HG03175 (cell line): ENCODE measurements at regions not wholly inside any gene's neighbourhood (a gene's known extent, or its start where the extent isn't known, plus 50 kb on each side); places are given as distances from the start of the nearest gene placed in this dataset.
"Not testable (repeated sequence)": the region's sequence is repeated elsewhere in the genome, so short reads cannot be mapped to it uniquely, and the experiment has no call there.

Source experiments
- ATAC-seq: cut with Tn5 transposase; IDR thresholded peaks from one replicate; pipeline ENCODE4 v1.9.1; 2021; ENCODE audit warnings: mild to moderate bottlenecking, moderate library complexity; ENCODE audit not compliant: unreplicated experiment

DNA sequence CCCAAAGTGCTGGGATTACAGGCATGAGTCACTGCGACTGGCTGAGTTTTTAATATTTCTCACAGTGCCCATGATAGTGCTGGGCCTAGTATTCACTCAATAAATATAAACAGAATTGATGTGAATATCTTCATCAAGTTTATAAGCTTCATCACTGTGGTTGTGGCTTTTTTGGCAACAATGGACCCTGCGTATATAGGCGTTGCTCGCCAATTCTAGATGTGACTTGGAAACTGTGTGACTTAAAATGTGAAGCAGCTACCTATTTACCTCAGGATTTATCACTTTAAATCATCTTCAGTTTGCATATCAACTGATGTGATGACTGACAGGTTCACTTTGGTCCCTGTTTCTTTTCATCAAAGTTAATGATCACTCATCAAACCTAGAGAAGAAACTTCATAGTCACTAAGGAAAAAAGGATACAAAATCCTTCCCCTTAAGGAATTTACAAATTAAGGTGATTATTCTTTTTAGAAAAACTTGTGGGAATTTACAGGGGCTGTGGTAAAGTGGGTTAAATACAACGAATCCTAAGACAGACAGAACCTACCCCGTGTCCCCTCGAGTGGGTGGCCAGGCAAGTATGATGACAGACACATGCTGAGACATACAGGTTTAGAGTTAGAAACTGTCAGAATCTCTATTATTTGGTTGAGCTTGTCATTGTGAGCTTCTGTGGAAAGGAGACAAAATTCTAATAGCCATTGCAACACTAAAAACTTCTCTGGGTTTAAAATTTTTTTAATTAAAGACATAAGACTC, 101.3 kb downstream of the AKAP11 start:
- no peak for ATAC-seq

- ATAC-seq, result no peak
These were observed 103.7 kb downstream of the AKAP11 start for GRCh38 chr13:42375663-42376062.

DNA sequence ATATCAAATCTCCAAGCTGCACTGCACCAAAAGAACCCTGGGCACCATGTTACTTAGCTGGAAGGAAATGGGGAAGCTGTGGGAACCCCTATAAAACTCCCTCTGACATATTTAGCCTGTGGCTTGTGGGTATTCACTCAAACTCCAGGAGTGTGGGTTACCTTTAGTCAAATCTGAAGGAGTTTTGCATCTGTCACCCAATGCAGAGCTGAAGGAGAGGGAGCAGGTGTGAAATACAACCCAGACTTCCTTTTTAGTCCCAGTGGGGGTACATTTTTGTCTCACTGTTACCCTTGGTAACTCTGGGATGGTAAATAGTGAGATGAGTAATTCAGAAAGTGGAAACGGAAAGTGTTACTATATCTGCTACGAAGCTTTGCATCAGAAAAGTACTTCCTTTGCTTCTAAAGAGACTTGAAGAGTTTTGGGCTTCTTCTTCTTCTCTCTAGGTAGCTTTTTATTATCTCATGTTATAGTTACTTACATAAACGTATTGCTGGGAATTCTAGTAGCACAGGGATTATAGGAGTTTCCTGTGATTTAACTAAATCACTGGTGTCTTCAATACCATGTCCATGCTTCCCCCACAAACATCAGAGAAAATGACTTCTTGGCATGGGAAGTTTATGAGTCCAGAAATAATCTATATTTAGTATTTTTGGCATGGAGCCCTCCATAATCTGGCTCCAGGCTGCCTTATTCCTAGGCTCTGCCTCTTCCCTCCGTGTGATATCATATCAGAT, 105.9 kb downstream of the AKAP11 start:
- peak; percentile 83 for ATAC-seq

DNA sequence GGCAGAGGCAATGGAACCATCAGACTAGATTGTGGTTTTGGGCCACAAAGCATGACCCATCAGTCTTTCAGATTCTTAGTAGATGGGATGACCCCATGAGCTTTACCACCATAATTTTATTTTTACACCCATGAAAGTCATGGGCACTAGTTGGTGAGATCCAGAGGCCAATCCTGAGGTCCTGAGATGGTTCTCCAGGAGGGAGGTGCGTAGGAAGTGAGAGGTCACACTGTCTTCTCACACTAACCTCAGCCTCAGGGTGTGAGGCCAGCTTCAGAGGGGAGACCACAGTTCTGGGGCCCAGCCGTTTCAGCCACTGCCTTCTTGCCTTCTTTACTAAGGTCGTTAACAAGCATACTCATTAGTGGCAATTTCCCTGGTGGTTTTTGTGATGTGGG, 106.4 kb downstream of the AKAP11 start:
- ATAC-seq, result peak; percentile 42

DNA sequence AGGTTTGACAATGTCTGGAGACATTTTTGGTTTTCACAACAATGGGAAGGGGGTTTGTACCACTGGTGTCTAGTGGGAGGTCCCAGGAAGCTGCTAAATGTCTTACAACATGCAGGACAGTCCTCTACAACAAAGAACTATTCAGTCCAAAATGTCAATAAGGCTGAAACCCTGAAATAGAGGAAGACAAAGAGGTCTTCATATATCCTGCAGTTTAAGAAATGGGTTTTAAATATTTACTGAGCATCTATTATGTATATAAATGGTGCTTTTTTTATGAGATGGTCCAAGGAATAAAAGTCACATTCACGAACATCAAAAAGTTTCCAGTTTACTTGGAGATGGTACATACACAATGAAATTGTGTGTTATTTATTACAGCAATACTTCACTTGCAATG, 107.3 kb downstream of the AKAP11 start:
- ATAC-seq, result no peak

DNA sequence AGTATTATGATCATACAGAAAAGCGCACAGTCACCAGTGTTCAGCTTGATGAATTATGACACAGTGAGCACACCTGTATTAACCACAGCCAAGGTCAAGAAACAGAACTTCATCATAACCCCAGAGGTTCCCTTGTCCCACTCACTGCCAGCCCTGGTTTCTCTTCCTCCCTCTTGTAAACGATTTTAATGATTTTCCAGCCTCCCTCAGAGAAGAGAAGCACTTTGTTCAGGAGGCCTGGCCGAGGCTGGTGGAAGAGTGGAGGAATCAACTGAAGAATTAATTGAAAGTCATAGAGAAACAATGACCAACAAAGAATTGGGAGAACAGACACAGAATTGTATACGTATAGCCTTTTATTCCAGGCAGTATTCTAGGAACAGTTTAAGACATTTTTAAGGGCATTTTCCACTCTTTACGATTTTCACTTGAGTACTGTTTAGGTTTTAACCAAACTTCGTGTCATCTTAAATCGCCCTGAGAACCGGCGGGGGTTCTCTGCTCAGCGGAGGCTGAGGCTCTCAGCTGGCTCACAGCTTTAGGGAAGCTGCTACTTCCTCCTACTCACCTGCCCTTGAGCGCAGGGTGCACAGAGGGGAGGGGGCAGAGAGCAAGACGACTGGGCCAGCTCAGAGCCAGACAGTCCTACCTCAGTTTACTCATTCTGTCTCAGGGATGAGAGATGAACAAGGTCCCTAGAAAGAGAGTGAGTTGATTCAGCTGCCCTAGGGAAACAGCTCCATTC, 108.6 kb downstream of the AKAP11 start:
- ATAC-seq, result peak; percentile 45

GRCh38 chr13:42381165-42381425, 109.1 kb downstream of the AKAP11 start:
- ATAC-seq, result no peak

- ATAC-seq, result not testable (repeated sequence)
These were observed 109.5 kb downstream of the AKAP11 start for GRCh38 chr13:42381426-42381825.

DNA sequence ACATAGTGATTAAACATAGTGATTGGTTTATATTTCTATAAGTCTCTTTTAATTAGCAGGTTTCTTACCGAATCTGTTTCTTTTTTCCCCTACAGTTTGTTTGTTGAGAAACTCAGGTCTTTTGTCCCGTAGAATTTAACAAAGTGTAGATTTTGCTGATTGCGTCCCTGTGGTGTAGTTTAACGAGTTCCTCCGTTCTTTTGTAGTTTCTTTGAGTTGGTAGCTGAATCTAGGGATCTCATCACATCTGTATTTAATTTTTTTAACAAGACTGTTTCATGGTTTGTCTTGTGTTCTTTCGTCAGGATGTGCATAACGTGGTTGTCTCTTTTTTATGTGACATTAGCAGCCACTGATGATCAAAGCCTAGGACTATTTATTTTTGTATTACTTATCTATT, 111.1 kb downstream of the AKAP11 start:
- ATAC-seq, result no peak

DNA sequence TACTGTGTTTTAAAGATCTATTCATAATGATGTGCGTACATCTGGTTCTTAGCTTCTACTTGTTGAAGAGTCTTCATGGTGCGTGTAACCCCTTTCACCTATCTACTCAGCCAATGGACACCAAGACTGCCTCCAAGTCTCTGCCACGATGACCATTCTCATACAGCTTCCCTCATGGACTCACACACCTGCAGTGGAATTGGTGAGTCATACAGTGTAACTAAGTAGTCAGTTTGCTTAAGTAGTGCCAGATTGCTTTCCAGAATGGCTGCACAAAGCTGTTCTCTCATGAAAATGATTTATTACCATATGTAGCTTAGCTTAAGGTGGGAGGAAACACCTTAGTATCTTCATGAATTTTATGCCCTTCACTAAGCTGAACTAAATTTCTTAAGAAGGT, 112.3 kb downstream of the AKAP11 start:
- no peak for ATAC-seq

- no peak for ATAC-seq
These were observed 116.4 kb downstream of the AKAP11 start for GRCh38 chr13:42388326-42388725.

DNA sequence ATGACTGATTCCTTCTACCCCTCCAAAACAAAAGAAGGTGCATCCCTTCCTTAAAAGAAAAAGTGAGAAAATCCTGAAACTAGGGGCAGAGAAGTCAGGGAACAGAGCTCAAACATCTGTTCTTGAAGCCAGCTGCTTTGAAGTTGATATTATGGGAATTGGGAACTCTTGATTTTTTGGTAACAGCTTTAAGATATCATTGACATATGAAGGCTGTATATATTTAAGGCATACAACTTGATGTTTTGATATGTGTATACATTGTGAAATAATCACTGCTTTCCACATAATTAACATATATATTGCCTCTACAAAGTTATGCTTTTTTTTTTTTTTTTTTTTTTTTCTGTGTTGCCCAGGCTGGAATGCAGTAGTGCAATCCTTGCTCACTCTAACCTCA, 117.1 kb downstream of the AKAP11 start:
- ATAC-seq, result no peak

GRCh38 chr13:42392180-42392579, 120.2 kb downstream of the AKAP11 start:
- ATAC-seq, result no peak

DNA sequence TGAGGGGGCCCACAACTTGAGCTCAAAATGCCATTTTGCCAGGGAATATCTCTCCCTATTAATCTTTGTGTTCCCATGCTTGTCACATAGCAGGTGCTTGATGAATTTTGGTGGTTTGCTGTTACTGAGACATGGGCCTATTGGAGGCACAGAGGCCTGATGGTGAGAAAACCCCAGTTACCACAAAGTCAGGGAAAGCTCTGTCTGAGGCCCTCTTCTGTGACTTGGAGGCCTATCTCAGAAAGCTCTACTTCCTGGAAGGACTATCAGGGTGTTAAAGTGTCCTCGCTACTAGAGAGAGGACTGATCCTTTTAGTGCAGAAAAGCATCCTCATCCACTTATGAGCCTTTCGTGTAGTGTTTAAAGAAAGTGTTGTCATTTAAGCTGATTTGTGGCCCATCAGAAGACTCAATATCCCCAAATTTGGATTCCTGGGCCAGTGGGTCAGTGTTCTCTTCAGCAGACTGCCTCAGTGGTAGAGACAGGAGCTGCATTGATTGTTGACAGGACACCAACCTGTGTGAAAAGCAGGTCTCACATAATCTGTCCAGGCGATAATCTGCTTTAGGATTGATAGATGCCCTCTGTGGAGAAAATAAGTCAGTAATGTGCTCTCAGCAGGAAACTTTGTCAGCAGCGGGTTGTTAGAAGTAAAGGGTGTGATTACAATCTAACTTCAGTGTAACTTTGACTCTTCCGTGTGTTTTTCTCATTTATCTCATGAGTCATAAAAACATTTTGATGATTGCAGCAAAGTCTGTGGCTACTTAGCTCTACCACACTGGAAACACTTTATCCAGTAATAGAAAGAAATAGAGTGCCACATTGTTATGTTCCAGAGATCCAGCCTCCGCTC, 121.0 kb downstream of the AKAP11 start:
- no peak for ATAC-seq

- no peak for ATAC-seq
These were observed 121.8 kb downstream of the AKAP11 start for GRCh38 chr13:42393573-42394360.

GRCh38 chr13:42394361-42394708, 122.4 kb downstream of the AKAP11 start:
- no peak for ATAC-seq

DNA sequence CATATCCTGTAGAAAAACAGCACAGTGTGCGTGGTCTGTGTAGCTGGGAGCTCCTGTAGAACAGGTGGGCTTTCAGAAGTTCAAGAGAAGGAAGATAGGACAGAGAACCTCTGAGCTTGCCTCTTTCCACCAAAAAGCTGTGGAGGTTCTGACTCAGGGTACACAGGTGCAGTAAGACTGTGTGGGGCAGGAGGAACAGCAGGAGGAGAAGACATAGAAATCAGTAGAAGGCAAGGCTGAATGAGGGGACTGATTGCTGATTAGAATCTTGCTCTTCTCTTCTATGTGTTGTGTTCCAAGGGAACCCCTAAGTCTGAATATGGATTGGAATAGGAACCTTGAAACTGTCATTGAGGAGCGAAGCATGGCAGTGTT, 122.7 kb downstream of the AKAP11 start:
- ATAC-seq, result no peak

DNA sequence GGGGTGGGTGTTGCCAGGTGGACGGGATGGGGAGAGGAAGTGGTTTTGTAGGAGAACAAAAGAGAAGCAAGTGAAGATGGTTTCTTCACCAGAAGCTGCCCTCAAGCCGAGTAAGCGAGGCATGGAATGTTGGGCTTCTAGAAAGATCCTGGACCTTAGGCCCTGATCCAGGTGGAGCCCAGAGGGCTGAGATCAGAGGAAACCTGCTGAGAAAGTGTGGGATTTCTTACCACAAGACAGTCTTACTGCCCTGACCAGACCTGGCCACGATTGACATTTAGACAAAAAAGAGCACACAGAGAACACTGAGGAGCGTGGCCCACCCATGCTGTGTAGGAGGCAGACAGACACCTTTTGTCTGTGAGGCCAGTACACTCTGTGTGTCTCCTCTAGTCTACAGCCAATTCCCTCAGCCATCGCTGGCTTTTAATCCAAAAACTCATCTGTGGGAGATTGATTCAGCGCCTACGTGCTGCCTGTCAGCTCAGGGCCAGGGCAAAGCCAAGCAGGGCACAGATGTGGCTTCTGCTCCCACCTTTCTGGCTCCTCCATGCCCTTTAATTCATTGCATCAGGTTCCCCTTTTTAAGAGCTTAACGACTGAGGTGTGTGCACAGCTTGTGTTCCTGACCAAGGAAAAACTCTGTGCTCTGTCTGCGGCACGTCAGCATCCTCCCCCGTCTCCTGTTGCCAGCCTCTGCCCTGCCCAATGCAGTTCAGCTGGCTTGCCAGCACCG, 123.3 kb downstream of the AKAP11 start:
- ATAC-seq, result no peak

GRCh38 chr13:42396501-42396900, 124.5 kb downstream of the AKAP11 start:
- ATAC-seq, result no peak
